Osteoblast (primary cell): ENCODE measurements at regions not wholly inside any gene's neighbourhood (a gene's known extent, or its start where the extent isn't known, plus 50 kb on each side); places are given as distances from the start of the nearest gene placed in this dataset.

ENCODE experiments used
- DNase-seq: peaks from one replicate; pipeline ENCODE4 v3.0.0; 2011; ENCODE audit warnings: low spot score, mixed read lengths; ENCODE audit not compliant: insufficient read length; ENCODE audit errors: missing footprints
- H2AFZ ChIP-seq: 2 replicates; pipeline ENCODE4 v1.6.0; 2011; ENCODE audit warnings: mild to moderate bottlenecking, low read length
- H3K27ac ChIP-seq: 2 replicates; pipeline ENCODE4 v1.5.1; 2011; ENCODE audit warnings: mild to moderate bottlenecking, low read depth, low read length, moderate library complexity
- H3K27me3 ChIP-seq: 2 replicates; pipeline ENCODE4 v1.6.0; 2012; ENCODE audit warnings: mild to moderate bottlenecking, control low read depth, inconsistent platforms, low read length, moderate library complexity; ENCODE audit not compliant: insufficient read depth
- H3K36me3 ChIP-seq: 2 replicates; pipeline ENCODE4 v1.5.1; 2011; ENCODE audit warnings: mild to moderate bottlenecking, low read length, control low read depth, moderate library complexity; ENCODE audit not compliant: insufficient read depth
- H3K4me1 ChIP-seq: 2 replicates; pipeline ENCODE4 v1.5.1; 2011; ENCODE audit warnings: mild to moderate bottlenecking, low read length, control low read depth, moderate library complexity; ENCODE audit not compliant: insufficient read depth
- H3K4me2 ChIP-seq: 2 replicates; pipeline ENCODE4 v1.6.0; 2011; ENCODE audit warnings: mild to moderate bottlenecking, low read length; ENCODE audit not compliant: insufficient read depth
- H3K4me3 ChIP-seq: fragments of 200-600 bp; sonication (generic); 3 replicates; pipeline ENCODE4 v1.5.1; 2012; ENCODE audit warnings: mild to moderate bottlenecking, low read length, inconsistent platforms; ENCODE audit not compliant: insufficient read depth
- H3K79me2 ChIP-seq: 2 replicates; pipeline ENCODE4 v1.6.0; 2012; ENCODE audit warnings: mild to moderate bottlenecking, low read length, control low read depth, inconsistent platforms; ENCODE audit not compliant: insufficient read depth
- H3K9me3 ChIP-seq: 2 replicates; pipeline ENCODE4 v1.5.1; 2011; ENCODE audit warnings: low read depth, low read length, control low read depth
- H4K20me1 ChIP-seq: 2 replicates; pipeline ENCODE4 v1.6.0; 2012; ENCODE audit warnings: mild to moderate bottlenecking, low read length, control low read depth; ENCODE audit not compliant: insufficient read depth
- TF ChIP-seq, protein P1 (sequence below): IDR thresholded peaks from 2 replicates; pipeline ENCODE4 v1.5.1; 2011; ENCODE audit warnings: mild to moderate bottlenecking, low read depth, low read length, moderate library complexity; ENCODE audit errors: extremely low read depth

GRCh38 chr10:128286762-128287500, 160.7 kb upstream of the MKI67 start:
- H3K9me3 ChIP-seq, result no peaks in the 10 kb centered on the region
- DNase-seq, result no peak
- no peak overlapping the region for H3K4me2 ChIP-seq
- H3K27ac ChIP-seq, result no peak overlapping the region
- H3K79me2 ChIP-seq, result no peaks in the 10 kb centered on the region
- H4K20me1 ChIP-seq, result no peaks in the 10 kb centered on the region
- no peak overlapping the region for H3K4me3 ChIP-seq
- TF ChIP-seq, protein P1, sequence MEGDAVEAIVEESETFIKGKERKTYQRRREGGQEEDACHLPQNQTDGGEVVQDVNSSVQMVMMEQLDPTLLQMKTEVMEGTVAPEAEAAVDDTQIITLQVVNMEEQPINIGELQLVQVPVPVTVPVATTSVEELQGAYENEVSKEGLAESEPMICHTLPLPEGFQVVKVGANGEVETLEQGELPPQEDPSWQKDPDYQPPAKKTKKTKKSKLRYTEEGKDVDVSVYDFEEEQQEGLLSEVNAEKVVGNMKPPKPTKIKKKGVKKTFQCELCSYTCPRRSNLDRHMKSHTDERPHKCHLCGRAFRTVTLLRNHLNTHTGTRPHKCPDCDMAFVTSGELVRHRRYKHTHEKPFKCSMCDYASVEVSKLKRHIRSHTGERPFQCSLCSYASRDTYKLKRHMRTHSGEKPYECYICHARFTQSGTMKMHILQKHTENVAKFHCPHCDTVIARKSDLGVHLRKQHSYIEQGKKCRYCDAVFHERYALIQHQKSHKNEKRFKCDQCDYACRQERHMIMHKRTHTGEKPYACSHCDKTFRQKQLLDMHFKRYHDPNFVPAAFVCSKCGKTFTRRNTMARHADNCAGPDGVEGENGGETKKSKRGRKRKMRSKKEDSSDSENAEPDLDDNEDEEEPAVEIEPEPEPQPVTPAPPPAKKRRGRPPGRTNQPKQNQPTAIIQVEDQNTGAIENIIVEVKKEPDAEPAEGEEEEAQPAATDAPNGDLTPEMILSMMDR, result no peak
- H2AFZ ChIP-seq, result no peak overlapping the region
- no peaks in the 10 kb centered on the region for H3K27me3 ChIP-seq
- no peaks in the 10 kb centered on the region for H3K4me1 ChIP-seq
- no peaks in the 10 kb centered on the region for H3K36me3 ChIP-seq

DNA sequence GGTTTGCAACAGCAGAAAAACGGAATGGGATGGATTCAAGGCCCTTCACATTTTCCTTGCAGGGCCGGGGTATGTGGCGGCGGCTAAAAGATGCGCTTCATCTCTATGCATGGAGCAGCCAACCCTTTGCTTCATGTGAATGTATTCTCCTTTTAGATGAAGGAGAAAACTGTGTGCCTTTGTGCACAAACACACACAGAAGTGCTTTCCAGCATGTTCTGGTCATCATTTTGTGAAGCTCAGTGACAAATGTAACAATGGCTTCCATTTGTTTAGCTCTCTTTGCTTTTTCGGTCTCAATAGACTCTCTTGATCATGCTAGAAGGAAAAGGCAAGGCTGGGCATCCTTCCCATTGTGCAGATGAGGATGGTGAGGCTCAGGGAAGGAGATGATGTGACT, 161.7 kb upstream of the MKI67 start:
- no peaks in the 10 kb centered on the region for H3K36me3 ChIP-seq
- no peak overlapping the region for H3K4me3 ChIP-seq
- no peak overlapping the region for H3K27ac ChIP-seq
- no peaks in the 10 kb centered on the region for H4K20me1 ChIP-seq
- H3K27me3 ChIP-seq, result no peaks in the 10 kb centered on the region
- H3K79me2 ChIP-seq, result no peaks in the 10 kb centered on the region
- no peaks in the 10 kb centered on the region for H3K9me3 ChIP-seq
- TF ChIP-seq, protein P1, result no peak
- H3K4me2 ChIP-seq, result no peak overlapping the region
- no peaks in the 10 kb centered on the region for H3K4me1 ChIP-seq
- no peak for DNase-seq
- H2AFZ ChIP-seq, result no peak overlapping the region

DNA sequence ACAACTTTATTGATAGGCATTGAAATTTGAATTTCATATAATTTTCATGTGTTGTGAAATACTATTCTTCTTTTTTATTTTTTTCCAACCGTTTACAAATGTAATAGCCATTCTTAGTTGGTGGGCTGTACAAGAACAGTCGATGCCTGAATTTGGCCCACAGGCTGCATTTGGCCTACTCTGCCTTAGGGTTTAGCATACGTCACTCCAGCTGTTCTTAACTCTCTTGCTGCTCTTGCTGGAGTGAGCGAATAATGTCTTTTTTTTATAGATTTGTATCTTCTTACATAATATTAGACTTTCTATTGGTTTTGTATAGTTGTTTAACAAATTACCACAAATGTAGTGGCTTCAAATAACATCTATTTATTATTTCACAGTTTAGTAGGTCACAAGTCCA, 163.4 kb upstream of the MKI67 start:
- H3K9me3 ChIP-seq, result no peaks in the 10 kb centered on the region

DNA sequence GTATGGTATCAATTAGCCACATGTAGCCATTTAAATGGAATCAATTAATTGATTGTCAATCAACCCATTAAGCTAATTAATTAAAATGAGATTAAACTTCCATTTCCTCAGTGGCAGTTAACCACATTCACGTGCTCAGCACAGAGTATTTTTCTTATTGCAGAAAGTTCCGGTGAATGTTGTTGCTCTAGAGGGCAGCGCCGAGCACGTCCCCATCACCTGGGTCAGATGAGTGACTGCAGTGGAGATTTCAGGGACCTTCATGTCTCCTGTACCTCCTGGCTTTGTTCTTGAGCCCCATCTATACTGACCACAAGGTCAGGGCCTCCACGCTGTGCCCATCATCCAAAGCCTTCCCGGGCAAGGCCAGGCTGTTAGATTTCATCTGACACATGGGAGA, 168.8 kb upstream of the MKI67 start:
- H3K27ac ChIP-seq, result no peak overlapping the region
- no peak overlapping the region for H3K4me3 ChIP-seq
- H3K4me1 ChIP-seq, result no peaks in the 10 kb centered on the region
- H3K4me2 ChIP-seq, result no peak overlapping the region
- no peaks in the 10 kb centered on the region for H3K27me3 ChIP-seq
- H3K36me3 ChIP-seq, result no peaks in the 10 kb centered on the region
- TF ChIP-seq, protein P1, result no peak
- H3K9me3 ChIP-seq, result no peaks in the 10 kb centered on the region
- no peak overlapping the region for H2AFZ ChIP-seq
- no peaks in the 10 kb centered on the region for H3K79me2 ChIP-seq
- no peaks in the 10 kb centered on the region for H4K20me1 ChIP-seq
- no peak for DNase-seq

More for the DNA sequence above, 163.4 kb upstream of the MKI67 start:
- H3K4me3 ChIP-seq, result no peak overlapping the region
- H2AFZ ChIP-seq, result no peak overlapping the region
- H3K4me1 ChIP-seq, result no peaks in the 10 kb centered on the region
- no peak for DNase-seq
- H3K27me3 ChIP-seq, result no peaks in the 10 kb centered on the region
- H3K79me2 ChIP-seq, result no peaks in the 10 kb centered on the region
- H4K20me1 ChIP-seq, result no peaks in the 10 kb centered on the region
- TF ChIP-seq, protein P1, result no peak
- no peaks in the 10 kb centered on the region for H3K36me3 ChIP-seq
- H3K4me2 ChIP-seq, result no peak overlapping the region
- H3K27ac ChIP-seq, result no peak overlapping the region
